PC-9 (cell line): ENCODE measurements at regions not wholly inside any gene's neighbourhood (a gene's known extent, or its start where the extent isn't known, plus 50 kb on each side); places are given as distances from the start of the nearest gene placed in this dataset.

Experiments
- CTCF ChIP-seq: fragments of 200-600 bp; sonication (generic); conservative IDR thresholded peaks from 2 replicates; pipeline ENCODE4 v1.6.1; 2017; ENCODE audit warnings: mixed run types, antibody characterized with exemption, mild to moderate bottlenecking, moderate library complexity
- EZH2 ChIP-seq: fragments of 200-600 bp; sonication (generic); IDR thresholded peaks from 2 replicates; pipeline ENCODE4 v1.8.0; 2017; ENCODE audit warnings: antibody characterized with exemption, low read depth

GRCh38 chr5:110048491-110048890 lies 358.8 kb downstream of the MAN2A1 start:
- TF ChIP-seq CTCF (no peak), EZH2 (no peak)
